Right lobe of liver (tissue), 6 donors: ENCODE measurements at regions not wholly inside any gene's neighbourhood (a gene's known extent, or its start where the extent isn't known, plus 50 kb on each side); places are given as distances from the start of the nearest gene placed in this dataset.

ENCODE experiments used
- ATAC-seq, 4 donors: fragments of 200-7000 bp; cut with Tn5 transposase; one replicate each; pipeline ENCODE4 v1.9.1; 2020; ENCODE audit warnings: mild to moderate bottlenecking in 4 of 4, moderate library complexity in 4 of 4
- DNase-seq, 3 donors: peaks; one replicate each; pipeline ENCODE4 v3.0.0-alpha.2; 2020
- H3K27ac ChIP-seq, 3 donors: fragments of 200-600 bp; one replicate each; pipeline ENCODE4 v1.8.0; 2022
- H3K27me3 ChIP-seq, 2 donors: fragments of 200-600 bp; one replicate each; pipeline ENCODE4 v1.8.0; 2022
- H3K36me3 ChIP-seq, 4 donors: fragments of 200-600 bp; sonication (generic) in 1 of 4; one replicate each; pipeline versions ENCODE4 v1.5.1 to v1.8.0; 2017 to 2022; ENCODE audit warnings: control low read depth in 1 of 4
- H3K4me1 ChIP-seq, 4 donors: fragments of 200-600 bp; sonication (generic) in 1 of 4; one replicate each; pipeline versions ENCODE4 v1.5.1 to v1.8.0; 2017 to 2022; ENCODE audit warnings: control low read depth in 1 of 4
- H3K4me3 ChIP-seq, 3 donors: fragments of 200-600 bp; one replicate each; pipeline ENCODE4 v1.8.0; 2022
- H3K9me3 ChIP-seq, 4 donors: fragments of 200-600 bp; sonication (generic) in 1 of 4; one replicate each; pipeline versions ENCODE4 v1.5.1 to v1.8.0; 2017 to 2022; ENCODE audit warnings: control low read depth in 1 of 4
- CTCF ChIP-seq, 4 donors: fragments of 200-600 bp in 3 of 4; fragments of 450-650 bp in 1 of 4; IDR thresholded peaks; one replicate each; pipeline versions ENCODE4 v1.5.1 to v1.8.0; 2016 to 2022; ENCODE audit warnings: antibody characterized with exemption in 4 of 4, mild to moderate bottlenecking in 2 of 4
- POLR2A ChIP-seq: fragments of 450-650 bp; IDR thresholded peaks from one replicate; pipeline ENCODE4 v1.6.1; 2017; ENCODE audit warnings: antibody characterized with exemption, mild to moderate bottlenecking
- WGBS: methylation state at CpG from one replicate; pipeline ENCODE4 v1.1.6; 2018; ENCODE audit warnings: low coverage, low lambda C conversion rate; ENCODE audit not compliant: insufficient coverage; ENCODE audit errors: missing lambda C conversion rate; 5-methylcytosine and 5-hydroxymethylcytosine counted together
- intact Hi-C, 2 donors: fragments of 100-400 bp; cut with DNase I; formaldehyde crosslinking; loops; one replicate each; pipeline versions ENCODE4 v1.11.2 to v1.14.1; 2022
- donor health status: DM: no; HTN: yes; CAD: no.
- donor health status: DM: no; HTN: no; CAD: no.
- donor health status: DM: no; HTN: no; CAD: no.
- donor health status: DM: no; HTN: yes; CAD: no.
- donor health status: DM: no; HTN: yes; CAD: no.

DNA sequence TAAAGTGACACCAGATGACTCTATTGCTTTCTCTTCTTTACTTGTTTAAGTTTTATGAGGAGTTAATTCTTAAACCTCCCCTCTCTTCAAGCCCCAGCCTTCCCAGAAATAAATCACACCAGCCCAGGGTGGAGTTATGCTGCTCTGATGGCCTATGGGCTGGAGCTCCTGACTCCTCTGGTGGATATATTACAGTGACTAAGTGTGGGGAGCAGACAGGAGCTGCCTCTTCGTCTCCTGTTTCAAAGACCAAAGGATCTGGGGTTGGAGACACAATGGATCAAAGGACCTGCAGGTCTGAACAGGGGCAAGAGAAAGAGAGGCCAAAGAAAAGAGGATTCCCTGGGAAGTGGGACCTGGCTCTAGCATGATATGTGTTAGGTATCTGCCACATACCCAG is 312.0 kb upstream of the MSX2 start:
- 0% methylated on average over 1 of the region's 1 CpG for WGBS
- H3K27me3 ChIP-seq = peaks cover 0 to 7% of the 10 kb centered on the region in 2 donors
- ATAC-seq = no peak

DNA sequence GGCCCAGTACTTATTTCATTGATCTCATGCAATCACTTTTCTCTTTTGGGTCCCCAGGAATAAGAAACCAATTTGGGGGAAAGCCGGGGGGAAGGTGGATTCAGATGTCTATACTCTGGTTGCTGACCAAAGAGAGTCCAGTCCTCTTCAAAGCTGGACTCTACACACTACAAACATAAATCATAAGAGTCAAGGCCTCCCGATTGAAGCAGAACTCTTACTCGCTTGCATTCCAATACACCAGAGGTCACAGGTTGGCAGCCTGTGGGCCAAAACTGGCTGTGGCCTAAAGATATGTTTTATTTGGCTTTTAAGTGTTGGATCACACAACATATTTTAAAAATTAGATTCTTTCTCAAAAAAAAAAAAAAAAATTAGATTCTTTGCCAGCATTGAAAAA is 311.4 kb upstream of the MSX2 start:
- 51% methylated on average over 3 of the region's 3 CpGs for WGBS
- intact Hi-C loops = no loop called here
- TF ChIP-seq CTCF (IDR thresholded peaks at IDR 0.05) = no peak
- no peak for TF ChIP-seq POLR2A
- DNase-seq = no peak
- Histone ChIP-seq H3K36me3 (no peaks in the 10 kb centered on the region), H3K9me3 (no peaks in the 10 kb centered on the region), H3K4me1 (no peaks in the 10 kb centered on the region), H3K4me3 (no peak overlapping the region), H3K27me3 (peaks cover 0 to 2% of the 10 kb centered on the region in 2 donors), H3K27ac (no peak overlapping the region)
- ATAC-seq = no peak

More for the DNA sequence above, 312.0 kb upstream of the MSX2 start:
- H3K36me3 ChIP-seq = no peaks in the 10 kb centered on the region
- H3K4me1 ChIP-seq = no peaks in the 10 kb centered on the region
- no peak for TF ChIP-seq CTCF (IDR thresholded peaks at IDR 0.05)
- no peak for TF ChIP-seq POLR2A
- no peak overlapping the region for H3K4me3 ChIP-seq
- no peaks in the 10 kb centered on the region for H3K9me3 ChIP-seq
- DNase-seq = no peak
- intact Hi-C loops = no loop called here
- no peak overlapping the region for H3K27ac ChIP-seq

GRCh38 chr5:174413567-174414314 is 310.6 kb upstream of the MSX2 start:
- Histone ChIP-seq H3K4me1 (no peaks in the 10 kb centered on the region), H3K27ac (no peak overlapping the region), H3K9me3 (no peaks in the 10 kb centered on the region), H3K4me3 (no peak overlapping the region), H3K36me3 (no peaks in the 10 kb centered on the region), H3K27me3 (no peaks in the 10 kb centered on the region)
- DNase-seq (no peak), ATAC-seq (peak in 1 of 4 donors; percentile 51)
- WGBS = 43% methylated on average over 10 of the region's 10 CpGs
- intact Hi-C loops = no loop called here
- no peak for TF ChIP-seq POLR2A
- TF ChIP-seq CTCF (IDR thresholded peaks at IDR 0.05) = no peak

GRCh38 chr5:174414315-174414710 is 310.1 kb upstream of the MSX2 start:
- Histone ChIP-seq H3K4me1 (peaks cover 0 to 4% (median 0%) of the 10 kb centered on the region in 4 donors), H3K27me3 (no peaks in the 10 kb centered on the region), H3K36me3 (no peaks in the 10 kb centered on the region), H3K9me3 (no peaks in the 10 kb centered on the region), H3K27ac (no peak overlapping the region), H3K4me3 (no peak overlapping the region)
- TF ChIP-seq CTCF (IDR thresholded peaks at IDR 0.05) (no peak), POLR2A (no peak)
- 21% methylated on average over 1 of the region's 1 CpG for WGBS
- DNase-seq (no peak), ATAC-seq (no peak)
- intact Hi-C loops = no loop called here
